Keratinocyte (primary cell): ENCODE measurements at regions not wholly inside any gene's neighbourhood (a gene's known extent, or its start where the extent isn't known, plus 50 kb on each side); places are given as distances from the start of the nearest gene placed in this dataset.

ENCODE experiments used
- CTCF ChIP-seq, 3 experiments: IDR thresholded peaks in 1 of 3; conservative IDR thresholded peaks in 1 of 3; optimal IDR thresholded peaks in 1 of 3; 2 replicates in 2 of 3; 3 replicates in 1 of 3; pipeline versions ENCODE3 to v1.5.1; 2011; ENCODE audit warnings: low read length in 3 of 3, mild to moderate bottlenecking in 3 of 3, moderate library complexity in 2 of 3, control low read depth in 1 of 3, inconsistent platforms in 1 of 3; ENCODE audit not compliant: insufficient read depth in 2 of 3; ENCODE audit errors: extremely low read depth in 1 of 3
- EZH2 ChIP-seq: IDR thresholded peaks from one replicate; pipeline ENCODE4 v1.6.1; 2012; ENCODE audit warnings: inconsistent platforms, mild to moderate bottlenecking, low read length, moderate library complexity

DNA sequence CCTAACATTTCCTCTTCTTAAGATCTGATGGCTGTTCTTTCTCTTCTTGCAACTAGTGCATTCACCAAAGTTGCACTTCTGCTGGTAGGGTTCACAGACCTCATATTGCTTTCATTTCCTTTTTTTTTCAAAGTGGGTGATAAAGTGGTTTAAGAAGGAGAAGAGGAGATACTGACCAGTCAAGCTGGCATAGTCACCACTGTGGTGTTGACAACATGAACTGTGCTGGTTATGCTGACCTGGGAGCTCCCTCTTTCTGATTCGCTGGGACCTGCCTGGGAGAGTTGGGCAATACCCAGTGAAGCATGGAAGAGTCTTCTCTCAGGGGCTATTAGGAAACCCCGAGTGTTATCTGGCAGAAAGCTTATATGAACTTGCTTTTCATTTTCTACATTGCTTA, 222.9 kb downstream of the SLITRK5 start:
- TF ChIP-seq CTCF (optimal IDR thresholded peaks at IDR 0.05 in 1 of 3, IDR thresholded peaks at IDR 0.05 in 1 of 3, conservative IDR thresholded peaks at IDR 0.05 in 1 of 3; ENCODE audit: extremely low read depth in 1 of 3, insufficient read depth in 2 of 3, low read length in 3 of 3) = no peak
- TF ChIP-seq EZH2 = no peak
